ENCODE measurements at regions not wholly inside any gene's neighbourhood (a gene's known extent, or its start where the extent isn't known, plus 50 kb on each side); places are given as distances from the start of the nearest gene placed in this dataset.

GRCh38 chr13:105255472-105255871 is 1280.0 kb downstream of the EFNB2 start:
- Histone ChIP-seq H3K4ac (replicated peaks; ENCODE audit: insufficient read length, low read depth, low read length) (no peak overlapping the region), H3K4me3 (ENCODE audit: extremely low read depth in 1 of 4, insufficient read depth in 2 of 4, low read depth in 3 of 4, low read length in 4 of 4) (no peak overlapping the region), H3K79me1 (ENCODE audit: low read depth, low read length) (no peaks in the 10 kb centered on the region), H2BK5ac (ENCODE audit: low read depth, low read length) (no peak overlapping the region), H3K14ac (ENCODE audit: insufficient read length) (no peak overlapping the region), H3K36me3 (ENCODE audit: control insufficient read depth in 2 of 4, insufficient read depth in 4 of 4, low read length in 3 of 4) (no peaks in the 10 kb centered on the region), H3K4me2 (ENCODE audit: insufficient read depth in 1 of 2, low read depth in 2 of 2, low read length in 2 of 2) (no peak overlapping the region), H2BK15ac (ENCODE audit: low read length) (no peak overlapping the region), H3K27ac (ENCODE audit: low read depth, low read length) (no peak overlapping the region), H2BK120ac (replicated peaks; ENCODE audit: low read depth, low read length) (no peak overlapping the region), H4K5ac (ENCODE audit: insufficient read length, low read depth, low read length) (no peak overlapping the region), H3K9ac (replicated peaks in 1 of 4; ENCODE audit: extremely low read depth in 1 of 4, low read depth in 3 of 4, low read length in 3 of 4) (no peak overlapping the region), H3K79me2 (ENCODE audit: control insufficient read depth in 1 of 2, insufficient read depth in 2 of 2, low read length in 2 of 2) (no peaks in the 10 kb centered on the region), H3K23ac (ENCODE audit: insufficient read length) (no peak overlapping the region), H3K27me3 (replicated peaks in 1 of 4; ENCODE audit: control insufficient read depth in 3 of 4, extremely low read depth in 1 of 4, insufficient read depth in 3 of 4, low read length in 3 of 4) (no peaks in the 10 kb centered on the region), H2BK20ac (ENCODE audit: low read length) (no peak overlapping the region), H2AK5ac (ENCODE audit: low read depth, low read length) (no peak overlapping the region), H4K91ac (replicated peaks; ENCODE audit: insufficient read length, low read length) (no peak overlapping the region), H2BK12ac (ENCODE audit: low read depth, low read length) (no peak overlapping the region), H3K4me1 (replicated peaks in 1 of 4; ENCODE audit: control insufficient read depth in 3 of 4, insufficient read depth in 4 of 4, low read length in 3 of 4) (no peaks in the 10 kb centered on the region), H3K56ac (replicated peaks; ENCODE audit: insufficient read length, low read depth, low read length) (no peak overlapping the region), H3K18ac (ENCODE audit: extremely low read depth, low read length) (no peak overlapping the region), H2AFZ (ENCODE audit: low read length) (no peak overlapping the region), H3K9me3 (ENCODE audit: insufficient read depth in 2 of 2, low read depth in 1 of 2, low read length in 1 of 2) (no peaks in the 10 kb centered on the region), H4K20me1 (replicated peaks in 1 of 2; ENCODE audit: control insufficient read depth in 1 of 2, insufficient read depth in 2 of 2, low read length in 2 of 2) (no peaks in the 10 kb centered on the region), H3K23me2 (ENCODE audit: low read depth, low read length) (no peaks in the 10 kb centered on the region), H4K8ac (ENCODE audit: extremely low read depth, insufficient read depth, low read length) (no peak overlapping the region)
- POLR2A ChIA-PET (ENCODE audit: partially characterized antibody), result no interaction called here
- 0% methylated on average over 1 of the region's 1 CpG; no CpG with 5 or more reads in 1 of the 2 experiments for WGBS, 2 experiments (ENCODE audit: extremely low coverage in 1 of 2, insufficient coverage in 1 of 2, insufficient read length in 1 of 2, insufficient replicate concordance in 2 of 2, low coverage in 1 of 2, low lambda C conversion rate in 2 of 2, missing lambda C conversion rate in 1 of 2)
- FAIRE-seq (no peak), DNase-seq (ENCODE audit: low read depth in 1 of 2, low spot score in 2 of 2) (no peak)
- TF ChIP-seq TAF1 (IDR thresholded peaks at IDR 0.05; ENCODE audit: low read depth, low read length), result no peak
- no peak for TF ChIP-seq RXRA (IDR thresholded peaks at IDR 0.05; ENCODE audit: insufficient read depth, low read depth, low read length)
- TF ChIP-seq SAP30 (IDR thresholded peaks at IDR 0.05; ENCODE audit: insufficient read depth, insufficient replicate concordance, low read length), result no peak
- no peak for TF ChIP-seq RFX5 (IDR thresholded peaks at IDR 0.05; ENCODE audit: borderline replicate concordance, low read depth, low read length)
- no peak for TF ChIP-seq CTCF (IDR thresholded peaks at IDR 0.05; ENCODE audit: control extremely low read depth in 1 of 3, insufficient read depth in 1 of 3, low read depth in 1 of 3, low read length in 3 of 3)
- no peak for TF ChIP-seq HDAC6 (IDR thresholded peaks at IDR 0.05; ENCODE audit: low read depth, low read length)
- TF ChIP-seq CTBP2 (IDR thresholded peaks at IDR 0.05; ENCODE audit: borderline replicate concordance, insufficient read depth, insufficient read length, low read length), result no peak
- TF ChIP-seq SP4 (IDR thresholded peaks at IDR 0.05; ENCODE audit: low read length), result no peak
- no peak for TF ChIP-seq SUZ12 (IDR thresholded peaks at IDR 0.05; ENCODE audit: low read length)
- no peak for TF ChIP-seq TAF7 (optimal IDR thresholded peaks at IDR 0.05; ENCODE audit: borderline replicate concordance, low read depth, low read length)
- no peak for TF ChIP-seq SP2 (IDR thresholded peaks at IDR 0.05; ENCODE audit: low read length)
- no peak for TF ChIP-seq TBP (IDR thresholded peaks at IDR 0.05; ENCODE audit: low read depth, low read length)
- TF ChIP-seq FOSL1 (IDR thresholded peaks at IDR 0.05; ENCODE audit: insufficient read depth, low read depth, low read length), result no peak
- CTCF ChIA-PET (ENCODE audit: partially characterized antibody), result no interaction called here
